HEK293 (cell line): ENCODE measurements at regions not wholly inside any gene's neighbourhood (a gene's known extent, or its start where the extent isn't known, plus 50 kb on each side); places are given as distances from the start of the nearest gene placed in this dataset.

Experiments used
- CTCF ChIA-PET: fragments of 350-600 bp; formaldehyde crosslinking; extraction: SDS; loops from one replicate; lab custom pipeline; 2021; ENCODE audit warnings: antibody characterized with exemption; lab: Yijun Ruan, JAX
- POLR2A ChIA-PET: fragments of 300-600 bp; formaldehyde crosslinking; extraction: SDS; loops from one replicate; lab custom pipeline; 2020; ENCODE audit warnings: antibody characterized with exemption, inconsistent platforms; lab: Yijun Ruan, JAX
- H3K27ac ChIP-seq: fragments of 200-500 bp; sonication (Bioruptor generic); 2 replicates; pipeline ENCODE4 v1.5.1; 2014; ENCODE audit warnings: low read depth, low read length, control low read depth, inconsistent platforms; ENCODE audit errors: extremely low read depth
- H3K36me3 ChIP-seq, 2 experiments: fragments of 200-500 bp in 1 of 2; sonication (Bioruptor generic) in 1 of 2; 1 replicate in 1 of 2; 2 replicates in 1 of 2; pipeline ENCODE4 v1.5.1; 2014 to 2017; ENCODE audit warnings: inconsistent platforms in 2 of 2, low read length in 2 of 2; ENCODE audit not compliant: control insufficient read depth in 2 of 2, insufficient read depth in 1 of 2
- H3K4me1 ChIP-seq: fragments of 200-500 bp; sonication (Bioruptor generic); 2 replicates; pipeline ENCODE4 v1.5.1; 2014; ENCODE audit warnings: mild to moderate bottlenecking, low read length, inconsistent platforms; ENCODE audit not compliant: control insufficient read depth, insufficient read depth
- H3K4me3 ChIP-seq: 2 replicates; pipeline ENCODE4 v1.5.1; 2011; ENCODE audit warnings: low read depth, mild to moderate bottlenecking, control low read depth, low read length, moderate library complexity
- H3K9me3 ChIP-seq: fragments of 200-500 bp; sonication (Bioruptor generic); 2 replicates; pipeline ENCODE4 v1.5.1; 2014; ENCODE audit warnings: low read depth, low read length, inconsistent platforms; ENCODE audit not compliant: control insufficient read depth, insufficient read depth
- AEBP2 ChIP-seq: fragments of 450-650 bp; formaldehyde crosslinking; IDR thresholded peaks from 2 replicates; pipeline ENCODE4 v1.5.1; 2016; ENCODE audit warnings: missing biosample characterization, missing genetic modification characterization, borderline replicate concordance
- GLI4 ChIP-seq: fragments of 450-650 bp; formaldehyde crosslinking; IDR thresholded peaks from 2 replicates; pipeline ENCODE4 v1.5.1; 2016; ENCODE audit warnings: missing biosample characterization, missing genetic modification characterization
- GLIS1 ChIP-seq: fragments of 450-650 bp; formaldehyde crosslinking; IDR thresholded peaks from 2 replicates; pipeline ENCODE4 v1.5.1; 2016; ENCODE audit warnings: missing biosample characterization, missing genetic modification characterization
- HOXC10 ChIP-seq: sonication (generic); formaldehyde crosslinking; IDR thresholded peaks from 2 replicates; pipeline ENCODE4 v1.8.1; 2023; ENCODE audit warnings: mild to moderate bottlenecking, missing genetic modification reagents
- KLF10 ChIP-seq: fragments of 450-650 bp; IDR thresholded peaks from 2 replicates; pipeline ENCODE4 v1.5.1; 2018; ENCODE audit warnings: missing biosample characterization, mild to moderate bottlenecking, missing genetic modification characterization
- REPIN1 ChIP-seq: fragments of 450-650 bp; formaldehyde crosslinking; IDR thresholded peaks from 2 replicates; pipeline ENCODE4 v1.5.1; 2017; ENCODE audit warnings: missing biosample characterization, missing genetic modification characterization, low read depth
- REST ChIP-seq: fragments of 450-650 bp; formaldehyde crosslinking; IDR thresholded peaks from 2 replicates; pipeline ENCODE4 v1.5.1; 2016; ENCODE audit warnings: missing biosample characterization, missing genetic modification characterization
- SCRT1 ChIP-seq: fragments of 450-650 bp; formaldehyde crosslinking; IDR thresholded peaks from 2 replicates; pipeline ENCODE4 v1.5.1; 2016; ENCODE audit warnings: missing biosample characterization, missing genetic modification characterization, borderline replicate concordance
- ZNF10 ChIP-seq: fragments of 450-650 bp; formaldehyde crosslinking; IDR thresholded peaks from 2 replicates; pipeline ENCODE4 v1.5.1; 2017; ENCODE audit warnings: missing biosample characterization, missing genetic modification characterization
- ZNF132 ChIP-seq: fragments of 450-650 bp; formaldehyde crosslinking; IDR thresholded peaks from 2 replicates; pipeline ENCODE4 v1.5.1; 2017; ENCODE audit warnings: missing biosample characterization, missing genetic modification characterization, borderline replicate concordance
- ZNF140 ChIP-seq: fragments of 450-650 bp; formaldehyde crosslinking; IDR thresholded peaks from 2 replicates; pipeline ENCODE4 v1.5.1; 2016; ENCODE audit warnings: missing biosample characterization, missing genetic modification characterization
- ZNF174 ChIP-seq: fragments of 450-650 bp; formaldehyde crosslinking; IDR thresholded peaks from 2 replicates; pipeline ENCODE4 v1.5.0; 2017; ENCODE audit warnings: missing biosample characterization, mild to moderate bottlenecking, missing genetic modification characterization
- ZNF2 ChIP-seq: fragments of 450-650 bp; formaldehyde crosslinking; IDR thresholded peaks from 2 replicates; pipeline ENCODE4 v1.5.1; 2016; ENCODE audit warnings: missing biosample characterization, missing genetic modification characterization
- ZNF202 ChIP-seq: fragments of 450-650 bp; formaldehyde crosslinking; IDR thresholded peaks from 2 replicates; pipeline ENCODE4 v1.5.1; 2016; ENCODE audit warnings: missing biosample characterization, missing genetic modification characterization, borderline replicate concordance
- ZNF214 ChIP-seq: fragments of 450-650 bp; formaldehyde crosslinking; IDR thresholded peaks from 2 replicates; pipeline ENCODE4 v1.5.1; 2017; ENCODE audit warnings: missing biosample characterization, mild to moderate bottlenecking, missing genetic modification characterization, borderline replicate concordance
- ZNF23 ChIP-seq: fragments of 450-650 bp; formaldehyde crosslinking; IDR thresholded peaks from 2 replicates; pipeline ENCODE4 v1.5.1; 2016; ENCODE audit warnings: missing biosample characterization, missing genetic modification characterization, borderline replicate concordance
- ZNF335 ChIP-seq: fragments of 450-650 bp; formaldehyde crosslinking; conservative IDR thresholded peaks from 2 replicates; pipeline ENCODE4 v1.5.1; 2016; ENCODE audit warnings: missing biosample characterization, missing genetic modification characterization
- ZNF548 ChIP-seq: fragments of 450-650 bp; formaldehyde crosslinking; IDR thresholded peaks from 2 replicates; pipeline ENCODE4 v1.5.1; 2016; ENCODE audit warnings: missing biosample characterization, missing genetic modification characterization
- ZNF707 ChIP-seq: fragments of 450-650 bp; formaldehyde crosslinking; IDR thresholded peaks from 2 replicates; pipeline ENCODE4 v1.5.1; 2016; ENCODE audit warnings: missing biosample characterization, missing genetic modification characterization
- ZNF747 ChIP-seq: fragments of 450-650 bp; formaldehyde crosslinking; IDR thresholded peaks from 2 replicates; pipeline ENCODE4 v1.5.1; 2016; ENCODE audit warnings: missing biosample characterization, missing genetic modification characterization
- ZSCAN4 ChIP-seq: fragments of 450-650 bp; formaldehyde crosslinking; IDR thresholded peaks from 2 replicates; pipeline ENCODE4 v1.5.1; 2017; ENCODE audit warnings: missing biosample characterization, missing genetic modification characterization
- TF ChIP-seq, protein P1 (sequence below): fragments of 450-650 bp; formaldehyde crosslinking; conservative IDR thresholded peaks from 2 replicates; pipeline ENCODE4 v1.5.1; 2016; ENCODE audit warnings: low read depth, missing biosample characterization, missing genetic modification characterization
- TF ChIP-seq, protein P2 (sequence below): fragments of 450-650 bp; formaldehyde crosslinking; IDR thresholded peaks from 2 replicates; pipeline ENCODE4 v1.5.1; 2016; ENCODE audit warnings: missing biosample characterization, missing genetic modification characterization

- TF ChIP-seq GLIS1 (tag by site-specific recombination): no peak
- no peak for TF ChIP-seq ZNF132 (tag by site-specific recombination)
- TF ChIP-seq ZNF707 (tag by site-specific recombination): no peak
- TF ChIP-seq ZNF174 (tag by site-specific recombination): no peak
- no peak for TF ChIP-seq ZNF140
- TF ChIP-seq, protein P1, sequence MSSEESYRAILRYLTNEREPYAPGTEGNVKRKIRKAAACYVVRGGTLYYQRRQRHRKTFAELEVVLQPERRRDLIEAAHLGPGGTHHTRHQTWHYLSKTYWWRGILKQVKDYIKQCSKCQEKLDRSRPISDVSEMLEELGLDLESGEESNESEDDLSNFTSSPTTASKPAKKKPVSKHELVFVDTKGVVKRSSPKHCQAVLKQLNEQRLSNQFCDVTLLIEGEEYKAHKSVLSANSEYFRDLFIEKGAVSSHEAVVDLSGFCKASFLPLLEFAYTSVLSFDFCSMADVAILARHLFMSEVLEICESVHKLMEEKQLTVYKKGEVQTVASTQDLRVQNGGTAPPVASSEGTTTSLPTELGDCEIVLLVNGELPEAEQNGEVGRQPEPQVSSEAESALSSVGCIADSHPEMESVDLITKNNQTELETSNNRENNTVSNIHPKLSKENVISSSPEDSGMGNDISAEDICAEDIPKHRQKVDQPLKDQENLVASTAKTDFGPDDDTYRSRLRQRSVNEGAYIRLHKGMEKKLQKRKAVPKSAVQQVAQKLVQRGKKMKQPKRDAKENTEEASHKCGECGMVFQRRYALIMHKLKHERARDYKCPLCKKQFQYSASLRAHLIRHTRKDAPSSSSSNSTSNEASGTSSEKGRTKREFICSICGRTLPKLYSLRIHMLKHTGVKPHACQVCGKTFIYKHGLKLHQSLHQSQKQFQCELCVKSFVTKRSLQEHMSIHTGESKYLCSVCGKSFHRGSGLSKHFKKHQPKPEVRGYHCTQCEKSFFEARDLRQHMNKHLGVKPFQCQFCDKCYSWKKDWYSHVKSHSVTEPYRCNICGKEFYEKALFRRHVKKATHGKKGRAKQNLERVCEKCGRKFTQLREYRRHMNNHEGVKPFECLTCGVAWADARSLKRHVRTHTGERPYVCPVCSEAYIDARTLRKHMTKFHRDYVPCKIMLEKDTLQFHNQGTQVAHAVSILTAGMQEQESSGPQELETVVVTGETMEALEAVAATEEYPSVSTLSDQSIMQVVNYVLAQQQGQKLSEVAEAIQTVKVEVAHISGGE: no peak
- TF ChIP-seq, all 188 proteins: peak for 0
Observed at GRCh38 chr10:44005788-44006099, 357.1 kb upstream of the ZNF32 start (continued).

DNA sequence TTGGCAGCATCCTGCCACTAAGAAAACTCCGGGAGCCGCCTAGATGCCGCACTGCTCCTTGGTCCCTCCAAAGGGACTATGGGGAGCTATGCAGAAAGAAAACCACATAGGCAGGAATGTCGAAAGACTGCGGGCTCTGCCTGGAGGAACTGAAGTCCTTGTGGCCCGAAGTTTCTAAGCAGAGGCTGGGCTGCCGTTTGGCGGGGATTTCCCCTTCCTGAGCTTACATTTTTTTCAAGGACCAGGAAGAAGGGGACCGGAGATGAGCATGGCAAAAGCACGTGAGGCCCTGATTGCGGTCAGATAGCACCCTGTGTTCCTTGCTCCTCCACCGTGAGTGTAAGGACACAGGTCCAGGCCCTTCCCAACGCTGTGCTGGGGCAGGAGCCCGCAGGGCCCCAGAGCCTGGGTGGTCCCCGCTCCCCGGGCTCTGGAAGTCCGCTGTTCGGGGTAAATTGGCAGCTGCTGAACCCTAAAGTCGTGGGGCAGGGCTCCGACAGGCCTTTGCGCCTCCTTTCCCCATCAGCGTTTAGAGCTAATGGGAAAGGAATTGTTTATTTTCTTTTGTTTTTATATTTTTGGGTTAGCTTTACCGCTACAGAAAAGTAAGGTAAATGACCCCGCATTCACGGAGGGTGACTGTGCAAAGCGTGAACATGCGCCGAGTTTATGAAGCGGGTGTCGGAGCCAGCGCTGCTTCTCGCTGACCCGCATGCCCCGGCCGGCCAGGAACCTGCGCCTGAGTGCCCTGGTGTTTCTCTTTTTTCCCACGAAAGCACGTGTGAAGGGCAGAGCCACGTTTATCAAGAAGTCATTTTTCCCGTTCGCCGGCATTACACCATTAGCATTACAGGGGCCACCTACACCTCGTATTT, 356.5 kb upstream of the ZNF32 start:
- Histone ChIP-seq H3K9me3 (no peaks in the 10 kb centered on the region), H3K36me3 (no peaks in the 10 kb centered on the region), H3K4me3 (no peak overlapping the region), H3K27ac (no peak overlapping the region), H3K4me1 (no peaks in the 10 kb centered on the region; the same call in 1 of the 2 replicates)
- ChIA-PET CTCF (no interaction called here), POLR2A (no interaction called here)
- TF ChIP-seq HOXC10 (CRISPR knock-in tag) (no peak), GLI4 (tag by site-specific recombination) (no peak), ZNF23 (tag by site-specific recombination) (no peak), ZSCAN4 (tag by site-specific recombination) (no peak), KLF10 (tag by site-specific recombination) (no peak), ZNF214 (tag by site-specific recombination) (no peak), SCRT1 (tag by site-specific recombination) (no peak), REST (tag by site-specific recombination) (no peak), ZNF335 (tag by site-specific recombination) (no peak), ZNF548 (no peak), ZNF747 (tag by site-specific recombination) (no peak), ZNF10 (no peak), REPIN1 (tag by site-specific recombination) (no peak), AEBP2 (no peak), ZNF2 (no peak), ZNF202 (tag by site-specific recombination) (no peak)
- TF ChIP-seq, protein P2, sequence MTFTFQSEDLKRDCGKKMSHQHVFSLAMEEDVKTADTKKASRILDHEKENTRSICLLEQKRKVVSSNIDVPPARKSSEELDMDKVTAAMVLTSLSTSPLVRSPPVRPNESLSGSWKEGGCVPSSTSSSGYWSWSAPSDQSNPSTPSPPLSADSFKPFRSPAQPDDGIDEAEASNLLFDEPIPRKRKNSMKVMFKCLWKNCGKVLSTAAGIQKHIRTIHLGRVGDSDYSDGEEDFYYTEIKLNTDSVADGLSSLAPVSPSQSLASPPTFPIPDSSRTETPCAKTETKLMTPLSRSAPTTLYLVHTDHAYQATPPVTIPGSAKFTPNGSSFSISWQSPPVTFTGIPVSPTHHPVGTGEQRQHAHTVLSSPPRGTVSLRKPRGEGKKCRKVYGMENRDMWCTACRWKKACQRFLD (tag by site-specific recombination): no peak
